Renal cortical epithelial cell (primary cell): ENCODE measurements at regions not wholly inside any gene's neighbourhood (a gene's known extent, or its start where the extent isn't known, plus 50 kb on each side); places are given as distances from the start of the nearest gene placed in this dataset.
"Not testable (repeated sequence)": the region's sequence is repeated elsewhere in the genome, so short reads cannot be mapped to it uniquely, and the experiment has no call there.

Source experiments
- DNase-seq: peaks from one replicate; pipeline ENCODE4 v3.0.0-alpha.2; 2011; ENCODE audit warnings: low read depth

- DNase-seq = no peak
Measured at GRCh38 chr9:79073201-79073600, 498.6 kb upstream of the TLE4 start.

GRCh38 chr9:79080536-79080935 is 491.2 kb upstream of the TLE4 start:
- DNase-seq = peak; percentile 19

- no peak for DNase-seq
Measured at GRCh38 chr9:79083621-79084020, 488.1 kb upstream of the TLE4 start.

GRCh38 chr9:79087133-79087532 is 484.6 kb upstream of the TLE4 start:
- no peak for DNase-seq

- no peak for DNase-seq
Measured at GRCh38 chr9:79089054-79089560, 482.7 kb upstream of the TLE4 start.

- not testable (repeated sequence) for DNase-seq
Measured at GRCh38 chr9:79089851-79090250, 481.9 kb upstream of the TLE4 start.

GRCh38 chr9:79103257-79103656 is 468.5 kb upstream of the TLE4 start:
- DNase-seq = not testable (repeated sequence)

- DNase-seq = no peak
Measured at GRCh38 chr9:79104216-79104615, 467.5 kb upstream of the TLE4 start.

GRCh38 chr9:79104951-79105350 is 466.8 kb upstream of the TLE4 start:
- no peak for DNase-seq

GRCh38 chr9:79107911-79108676 is 463.7 kb upstream of the TLE4 start:
- DNase-seq = no peak

- no peak for DNase-seq
Measured at GRCh38 chr9:79111653-79112052, 460.1 kb upstream of the TLE4 start.

GRCh38 chr9:79115176-79115575 is 456.6 kb upstream of the TLE4 start:
- no peak for DNase-seq

- no peak for DNase-seq
Measured at GRCh38 chr9:79116041-79116440, 455.7 kb upstream of the TLE4 start.

GRCh38 chr9:79116709-79117108 is 455.1 kb upstream of the TLE4 start:
- DNase-seq = no peak

GRCh38 chr9:79120533-79120932 is 451.2 kb upstream of the TLE4 start:
- no peak for DNase-seq

GRCh38 chr9:79120941-79121340 is 450.8 kb upstream of the TLE4 start:
- no peak for DNase-seq

GRCh38 chr9:79123415-79123814 is 448.4 kb upstream of the TLE4 start:
- DNase-seq = peak; percentile 33

- DNase-seq = no peak
Measured at GRCh38 chr9:79127661-79128060, 444.1 kb upstream of the TLE4 start.

- peak; percentile 36 for DNase-seq
Measured at GRCh38 chr9:79129865-79130480, 441.8 kb upstream of the TLE4 start.

- no peak for DNase-seq
Measured at GRCh38 chr9:79131246-79131774, 440.5 kb upstream of the TLE4 start.

GRCh38 chr9:79131824-79132377 is 439.9 kb upstream of the TLE4 start:
- no peak for DNase-seq

- DNase-seq = peak; percentile 64
Measured at GRCh38 chr9:79134654-79135053, 437.1 kb upstream of the TLE4 start.
